H9 (cell line): ENCODE measurements at regions not wholly inside any gene's neighbourhood (a gene's known extent, or its start where the extent isn't known, plus 50 kb on each side); places are given as distances from the start of the nearest gene placed in this dataset.

Experiments
- DNase-seq: peaks from one replicate; pipeline ENCODE4 v3.0.0-alpha.2; 2017
- H2AFZ ChIP-seq: one replicate; pipeline ENCODE4 v1.6.1; 2013; ENCODE audit warnings: mild to moderate bottlenecking, low read length, control low read depth, moderate library complexity
- H2AK5ac ChIP-seq: 2 replicates; pipeline ENCODE4 v1.6.1; 2013; ENCODE audit warnings: low read length, control low read depth, mixed read lengths; ENCODE audit not compliant: insufficient read length
- H2BK120ac ChIP-seq: one replicate; pipeline ENCODE4 v1.6.1; 2013; ENCODE audit warnings: low read depth, mild to moderate bottlenecking, low read length, control low read depth, inconsistent platforms; ENCODE audit not compliant: poor library complexity, severe bottlenecking
- H2BK12ac ChIP-seq: 2 replicates; pipeline ENCODE4 v1.6.1; 2013; ENCODE audit warnings: low read length, control low read depth, mixed read lengths, low read depth; ENCODE audit not compliant: insufficient read length
- H2BK15ac ChIP-seq: 2 replicates; pipeline ENCODE4 v1.6.1; 2013; ENCODE audit warnings: low read depth, low read length, control low read depth
- H2BK20ac ChIP-seq: one replicate; pipeline ENCODE4 v1.6.1; 2013; ENCODE audit warnings: low read depth, mild to moderate bottlenecking, low read length, control low read depth, inconsistent platforms; ENCODE audit not compliant: poor library complexity, severe bottlenecking
- H2BK5ac ChIP-seq: 2 replicates; pipeline ENCODE4 v1.6.1; 2013; ENCODE audit warnings: low read length, control low read depth, mixed read lengths; ENCODE audit not compliant: insufficient read length
- H3K14ac ChIP-seq: 2 replicates; pipeline ENCODE4 v1.6.1; 2013; ENCODE audit warnings: low read length, control low read depth; ENCODE audit not compliant: insufficient read depth
- H3K18ac ChIP-seq: 2 replicates; pipeline ENCODE4 v1.6.1; 2013; ENCODE audit warnings: low read depth, mild to moderate bottlenecking, mixed read lengths, low read length, control low read depth; ENCODE audit not compliant: insufficient read length
- H3K23ac ChIP-seq: 2 replicates; pipeline ENCODE4 v1.6.1; 2013; ENCODE audit warnings: low read length, control low read depth, mixed read lengths, low read depth; ENCODE audit not compliant: insufficient read length
- H3K23me2 ChIP-seq: 2 replicates; pipeline ENCODE4 v1.6.1; 2013; ENCODE audit warnings: low read depth, mild to moderate bottlenecking, mixed read lengths, low read length, control low read depth; ENCODE audit not compliant: insufficient read length, poor library complexity, severe bottlenecking
- H3K27ac ChIP-seq: 2 replicates; pipeline ENCODE4 v1.5.1; 2013; ENCODE audit warnings: low read length, control low read depth, mixed read lengths, low read depth; ENCODE audit not compliant: insufficient read length
- H3K27me3 ChIP-seq: 2 replicates; pipeline ENCODE4 v1.6.1; 2013; ENCODE audit warnings: low read length, control low read depth, inconsistent platforms; ENCODE audit not compliant: insufficient read depth
- H3K4ac ChIP-seq: 2 replicates; pipeline ENCODE4 v1.6.1; 2013; ENCODE audit warnings: low read depth, mild to moderate bottlenecking, control low read depth, inconsistent platforms, low read length, moderate library complexity
- H3K4me1 ChIP-seq: 2 replicates; pipeline ENCODE4 v1.6.1; 2013; ENCODE audit warnings: low read length, control low read depth, inconsistent platforms; ENCODE audit not compliant: insufficient read depth
- H3K4me2 ChIP-seq: 2 replicates; pipeline ENCODE4 v1.6.1; 2013; ENCODE audit warnings: low read length, control low read depth, mixed read lengths; ENCODE audit not compliant: insufficient read length, insufficient read depth
- H3K56ac ChIP-seq: 2 replicates; pipeline ENCODE4 v1.6.1; 2013; ENCODE audit warnings: low read depth, mild to moderate bottlenecking, mixed read lengths, low read length, control low read depth; ENCODE audit not compliant: insufficient read length
- H3K79me1 ChIP-seq: 2 replicates; pipeline ENCODE4 v1.6.1; 2013; ENCODE audit warnings: low read depth, mild to moderate bottlenecking, moderate library complexity, low read length, control low read depth, inconsistent platforms; ENCODE audit not compliant: insufficient read depth, poor library complexity, severe bottlenecking
- H3K79me2 ChIP-seq: 2 replicates; pipeline ENCODE4 v1.6.1; 2013; ENCODE audit warnings: low read length, control low read depth, inconsistent platforms; ENCODE audit not compliant: insufficient read depth
- H3K9ac ChIP-seq: 2 replicates; pipeline ENCODE4 v1.6.1; 2013; ENCODE audit warnings: low read length, control low read depth, mixed read lengths; ENCODE audit not compliant: insufficient read length; ENCODE audit errors: extremely low read depth
- H3K9me3 ChIP-seq: one replicate; pipeline ENCODE4 v1.6.1; 2013; ENCODE audit warnings: low read depth, low read length, inconsistent platforms; ENCODE audit not compliant: control insufficient read depth
- H3T11ph ChIP-seq: one replicate; pipeline ENCODE4 v1.6.1; 2013; ENCODE audit warnings: mild to moderate bottlenecking, low read length, control low read depth, inconsistent platforms
- H4K20me1 ChIP-seq: one replicate; pipeline ENCODE4 v1.6.1; 2013; ENCODE audit not compliant: control insufficient read depth, insufficient read length, insufficient read depth
- H4K5ac ChIP-seq: 2 replicates; pipeline ENCODE4 v1.6.1; 2013; ENCODE audit warnings: low read depth, mild to moderate bottlenecking, mixed read lengths, low read length, control low read depth; ENCODE audit not compliant: insufficient read length
- H4K8ac ChIP-seq: replicated peaks from 2 replicates; pipeline ENCODE4 v1.6.1; 2013; ENCODE audit warnings: low read length, control low read depth, mixed read lengths, low read depth; ENCODE audit not compliant: insufficient read length
- H4K91ac ChIP-seq: 2 replicates; pipeline ENCODE4 v1.6.1; 2013; ENCODE audit warnings: low read depth, mild to moderate bottlenecking, moderate library complexity, mixed read lengths, low read length, control low read depth; ENCODE audit not compliant: insufficient read length
- H3K27ac Mint-ChIP-seq, 3 experiments: 2 replicates in 2 of 3; 3 replicates in 1 of 3; pipeline ENCODE4 v1.8.0; 2020 to 2021; ENCODE audit warnings: mixed read lengths in 3 of 3, mild to moderate bottlenecking in 1 of 3, moderate library complexity in 1 of 3
- H3K27me3 Mint-ChIP-seq: 2 replicates; pipeline ENCODE4 v1.8.0; 2021; ENCODE audit warnings: low read depth, mild to moderate bottlenecking, moderate library complexity, mixed read lengths
- H3K36me3 Mint-ChIP-seq, 3 experiments: 2 replicates in 2 of 3; 3 replicates in 1 of 3; pipeline ENCODE4 v1.8.0; 2020 to 2021; ENCODE audit warnings: low read depth in 3 of 3, mixed read lengths in 3 of 3; ENCODE audit not compliant: insufficient read depth in 1 of 3
- H3K4me1 Mint-ChIP-seq, 2 experiments: 2 replicates each; pipeline ENCODE4 v1.8.0; 2020; ENCODE audit warnings: mixed read lengths in 2 of 2
- H3K4me3 Mint-ChIP-seq, 2 experiments: 2 replicates in 1 of 2; 3 replicates in 1 of 2; pipeline ENCODE4 v1.8.0; 2020 to 2021; ENCODE audit warnings: mild to moderate bottlenecking in 2 of 2, mixed read lengths in 2 of 2, moderate library complexity in 1 of 2
- H3K9me3 Mint-ChIP-seq, 2 experiments: 2 replicates in 1 of 2; 3 replicates in 1 of 2; pipeline ENCODE4 v1.8.0; 2020; ENCODE audit warnings: mild to moderate bottlenecking in 2 of 2, mixed read lengths in 2 of 2, moderate library complexity in 1 of 2
- CTCF ChIP-seq: fragments of 200-600 bp; sonication (generic); conservative IDR thresholded peaks from 3 replicates; pipeline ENCODE4 v1.8.0; 2021; ENCODE audit warnings: antibody characterized with exemption, mild to moderate bottlenecking
- WGBS: extraction: QIAGEN DNeasy Blood & Tissue Kit; methylation state at CpG from one replicate; pipeline ENCODE4 v1.1.7; 2013; ENCODE audit warnings: missing lambda C conversion rate, low lambda C conversion rate, mixed read lengths; ENCODE audit not compliant: insufficient read length; ENCODE audit errors: extremely low coverage; 5-methylcytosine and 5-hydroxymethylcytosine counted together

- peaks cover 2 to 4% of the 10 kb centered on the region in 2 experiments; a peak in 3 of 4 replicates for H3K4me1 Mint-ChIP-seq
- H2BK15ac ChIP-seq = no peak overlapping the region
- no peaks in the 10 kb centered on the region for H3K27me3 Mint-ChIP-seq
- no peak overlapping the region for H2BK5ac ChIP-seq
- H3K23ac ChIP-seq = no peak overlapping the region
- no peak overlapping the region for H3T11ph ChIP-seq
- H4K8ac ChIP-seq = no peak overlapping the region
- H2AFZ ChIP-seq = no peak overlapping the region
- DNase-seq = no peak
- H3K14ac ChIP-seq = no peak overlapping the region
- no peak overlapping the region for H2BK120ac ChIP-seq
- TF ChIP-seq CTCF = no peak
- no peak overlapping the region for H3K56ac ChIP-seq
- H3K27ac Mint-ChIP-seq = no peak overlapping the region; a peak in 1 of 7 replicates
- no peaks in the 10 kb centered on the region for H3K79me2 ChIP-seq
- no peak overlapping the region for H3K4me3 Mint-ChIP-seq
- no peak overlapping the region for H3K4ac ChIP-seq
- H3K18ac ChIP-seq = no peak overlapping the region
- no peak overlapping the region for H3K4me2 ChIP-seq
- no peaks in the 10 kb centered on the region for H3K36me3 Mint-ChIP-seq
- H2BK20ac ChIP-seq = no peak overlapping the region
- WGBS = no CpG with 5 or more reads among the region's 8 CpGs
- no peaks in the 10 kb centered on the region for H3K79me1 ChIP-seq
- no peaks in the 10 kb centered on the region for H3K9me3 ChIP-seq
- H3K27me3 ChIP-seq = no peaks in the 10 kb centered on the region
- no peaks in the 10 kb centered on the region for H3K4me1 ChIP-seq
- no peaks in the 10 kb centered on the region for H3K9me3 Mint-ChIP-seq
- H4K91ac ChIP-seq = no peak overlapping the region
- H3K9ac ChIP-seq = no peak overlapping the region
- no peak overlapping the region for H2AK5ac ChIP-seq
- H3K23me2 ChIP-seq = no peaks in the 10 kb centered on the region
- no peak overlapping the region for H2BK12ac ChIP-seq
- H4K20me1 ChIP-seq = no peaks in the 10 kb centered on the region
- H4K5ac ChIP-seq = no peak overlapping the region
- no peak overlapping the region for H3K27ac ChIP-seq
Observed at GRCh38 chr10:36349445-36350078, 707.5 kb upstream of the FZD8 start.
